ENCODE measurements at regions not wholly inside any gene's neighbourhood (a gene's known extent, or its start where the extent isn't known, plus 50 kb on each side); places are given as distances from the start of the nearest gene placed in this dataset.

DNA sequence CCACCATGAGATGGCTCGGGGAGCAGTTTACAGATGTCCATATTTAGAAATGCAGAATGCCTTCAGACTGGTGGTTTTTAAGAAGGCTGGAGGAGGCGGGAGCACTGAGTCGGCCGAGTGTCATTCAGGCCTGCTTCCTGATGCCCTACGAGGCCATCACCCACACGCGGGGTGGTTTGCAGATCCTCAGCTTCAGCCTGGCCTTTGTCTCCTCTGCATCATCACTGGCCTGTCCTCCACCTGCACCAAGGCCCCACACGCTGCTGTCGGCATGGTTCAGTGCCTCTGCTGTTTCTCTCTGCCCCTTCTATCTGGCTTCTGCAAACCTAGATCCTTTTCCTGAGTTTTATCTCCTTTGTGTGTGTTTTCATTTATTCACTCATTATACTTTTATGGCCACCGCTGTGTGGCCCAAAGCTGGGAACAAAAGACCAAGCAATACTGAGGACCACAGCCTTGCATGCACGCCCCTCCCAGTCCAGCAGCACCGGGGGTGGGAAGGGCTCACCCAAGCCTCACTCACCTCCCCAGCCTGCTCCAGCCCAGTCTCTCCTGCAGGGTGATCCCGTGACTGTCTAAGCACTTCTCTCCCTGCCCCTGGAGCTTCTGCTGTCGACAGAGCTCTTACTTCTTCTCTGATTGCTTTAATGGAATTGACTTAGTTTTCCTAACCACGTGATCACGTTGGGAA, 240.8 kb downstream of the TEX29 start:
- Mint-ChIP-seq H3K27ac (ENCODE audit: unreplicated experiment) (no peak overlapping the region), H3K9me3 (ENCODE audit: unreplicated experiment) (no peaks in the 10 kb centered on the region), H3K36me3 (ENCODE audit: unreplicated experiment) (peaks cover 3% of the 10 kb centered on the region), H3K27me3 (ENCODE audit: unreplicated experiment) (peaks cover 8% of the 10 kb centered on the region), H3K4me1 (ENCODE audit: low read depth, unreplicated experiment) (peaks cover 2% of the 10 kb centered on the region), H3K4me3 (ENCODE audit: unreplicated experiment) (no peak overlapping the region)
- DNase-seq = no peak
- TF ChIP-seq, protein P1, sequence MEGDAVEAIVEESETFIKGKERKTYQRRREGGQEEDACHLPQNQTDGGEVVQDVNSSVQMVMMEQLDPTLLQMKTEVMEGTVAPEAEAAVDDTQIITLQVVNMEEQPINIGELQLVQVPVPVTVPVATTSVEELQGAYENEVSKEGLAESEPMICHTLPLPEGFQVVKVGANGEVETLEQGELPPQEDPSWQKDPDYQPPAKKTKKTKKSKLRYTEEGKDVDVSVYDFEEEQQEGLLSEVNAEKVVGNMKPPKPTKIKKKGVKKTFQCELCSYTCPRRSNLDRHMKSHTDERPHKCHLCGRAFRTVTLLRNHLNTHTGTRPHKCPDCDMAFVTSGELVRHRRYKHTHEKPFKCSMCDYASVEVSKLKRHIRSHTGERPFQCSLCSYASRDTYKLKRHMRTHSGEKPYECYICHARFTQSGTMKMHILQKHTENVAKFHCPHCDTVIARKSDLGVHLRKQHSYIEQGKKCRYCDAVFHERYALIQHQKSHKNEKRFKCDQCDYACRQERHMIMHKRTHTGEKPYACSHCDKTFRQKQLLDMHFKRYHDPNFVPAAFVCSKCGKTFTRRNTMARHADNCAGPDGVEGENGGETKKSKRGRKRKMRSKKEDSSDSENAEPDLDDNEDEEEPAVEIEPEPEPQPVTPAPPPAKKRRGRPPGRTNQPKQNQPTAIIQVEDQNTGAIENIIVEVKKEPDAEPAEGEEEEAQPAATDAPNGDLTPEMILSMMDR (IDR thresholded peaks at IDR 0.05; ENCODE audit: partially characterized antibody, unreplicated experiment) = no peak

DNA sequence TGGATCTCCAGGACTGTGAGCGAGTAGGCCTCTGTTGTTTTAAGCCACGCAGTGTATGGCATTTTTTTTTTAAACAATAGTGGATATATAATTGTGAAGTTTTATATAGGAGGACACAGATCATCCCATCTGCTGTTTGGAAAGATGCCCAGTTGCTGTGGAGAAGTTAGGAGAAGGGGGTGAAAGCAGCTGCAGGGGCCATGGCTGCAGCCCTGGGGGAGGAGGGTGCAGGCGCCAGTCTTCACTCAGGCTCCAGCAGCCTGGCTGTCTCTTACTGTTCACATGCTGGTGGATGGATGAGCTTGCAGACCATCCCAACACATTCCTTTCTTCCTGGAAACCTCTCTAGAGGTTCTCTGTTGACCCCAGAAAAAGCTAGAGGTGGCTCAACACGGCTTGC, 242.3 kb downstream of the TEX29 start:
- Mint-ChIP-seq H3K27ac (ENCODE audit: unreplicated experiment) (no peak overlapping the region), H3K4me1 (ENCODE audit: low read depth, unreplicated experiment) (peaks cover 2% of the 10 kb centered on the region), H3K4me3 (ENCODE audit: unreplicated experiment) (no peak overlapping the region), H3K36me3 (ENCODE audit: unreplicated experiment) (peaks cover 8% of the 10 kb centered on the region), H3K9me3 (ENCODE audit: unreplicated experiment) (no peaks in the 10 kb centered on the region), H3K27me3 (ENCODE audit: unreplicated experiment) (peaks cover 9% of the 10 kb centered on the region)
- no peak for DNase-seq
- TF ChIP-seq, protein P1 (IDR thresholded peaks at IDR 0.05; ENCODE audit: partially characterized antibody, unreplicated experiment) = no peak

DNA sequence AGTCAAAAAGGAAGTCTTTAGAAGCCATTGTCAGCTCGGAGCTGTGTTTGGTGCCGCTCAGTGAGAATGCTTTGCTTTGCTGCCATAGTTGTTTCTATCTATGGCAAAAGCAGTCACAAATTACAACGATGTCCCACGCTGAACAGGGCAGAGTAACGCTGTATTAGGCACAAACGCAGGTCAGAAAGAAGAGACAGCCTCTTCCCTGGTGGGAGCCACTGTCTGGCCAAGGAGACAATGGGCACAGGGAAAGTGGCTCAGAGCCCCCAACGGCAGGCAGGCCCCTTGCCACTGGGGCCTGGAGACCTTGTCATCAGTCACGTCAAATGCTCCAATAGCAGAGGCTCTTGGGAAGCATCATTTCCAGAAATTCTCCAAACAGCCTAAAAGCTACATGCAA, 244.2 kb downstream of the TEX29 start:
- no peak for DNase-seq
- TF ChIP-seq, protein P1 (IDR thresholded peaks at IDR 0.05; ENCODE audit: partially characterized antibody, unreplicated experiment) = no peak
- Mint-ChIP-seq H3K9me3 (ENCODE audit: unreplicated experiment) (no peaks in the 10 kb centered on the region), H3K4me3 (ENCODE audit: unreplicated experiment) (no peak overlapping the region), H3K4me1 (ENCODE audit: low read depth, unreplicated experiment) (peaks cover 2% of the 10 kb centered on the region), H3K27me3 (ENCODE audit: unreplicated experiment) (peaks cover 9% of the 10 kb centered on the region), H3K27ac (ENCODE audit: unreplicated experiment) (no peak overlapping the region), H3K36me3 (ENCODE audit: unreplicated experiment) (peaks cover 15% of the 10 kb centered on the region)

DNA sequence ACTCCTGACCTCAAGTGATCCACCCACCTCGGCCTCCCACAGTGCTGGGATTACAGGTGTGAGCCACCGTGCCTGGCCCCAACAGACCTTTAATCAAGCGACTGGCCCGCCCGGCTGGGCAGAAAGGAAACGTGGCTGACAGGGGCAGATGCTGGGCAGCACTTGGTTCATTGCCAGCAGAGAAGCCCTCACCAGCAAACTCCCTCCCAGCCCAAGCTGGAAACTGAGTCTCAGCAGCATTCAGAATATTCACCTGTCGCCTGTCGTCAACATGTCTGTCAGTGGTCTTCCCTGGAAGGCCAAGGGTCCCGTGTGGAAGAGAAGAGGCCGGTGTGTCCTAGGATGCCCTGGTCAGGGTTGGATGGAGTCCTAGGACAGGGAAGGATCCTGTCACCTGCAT, 245.0 kb downstream of the TEX29 start:
- peaks cover 9% of the 10 kb centered on the region for H3K27me3 Mint-ChIP-seq (ENCODE audit: unreplicated experiment)
- H3K9me3 Mint-ChIP-seq (ENCODE audit: unreplicated experiment) = no peaks in the 10 kb centered on the region
- TF ChIP-seq, protein P1 (IDR thresholded peaks at IDR 0.05; ENCODE audit: partially characterized antibody, unreplicated experiment) = no peak
- peaks cover 15% of the 10 kb centered on the region for H3K36me3 Mint-ChIP-seq (ENCODE audit: unreplicated experiment)
- no peak for DNase-seq
- H3K27ac Mint-ChIP-seq (ENCODE audit: unreplicated experiment) = no peak overlapping the region
- H3K4me3 Mint-ChIP-seq (ENCODE audit: unreplicated experiment) = no peak overlapping the region
- peaks cover 2% of the 10 kb centered on the region for H3K4me1 Mint-ChIP-seq (ENCODE audit: low read depth, unreplicated experiment)

DNA sequence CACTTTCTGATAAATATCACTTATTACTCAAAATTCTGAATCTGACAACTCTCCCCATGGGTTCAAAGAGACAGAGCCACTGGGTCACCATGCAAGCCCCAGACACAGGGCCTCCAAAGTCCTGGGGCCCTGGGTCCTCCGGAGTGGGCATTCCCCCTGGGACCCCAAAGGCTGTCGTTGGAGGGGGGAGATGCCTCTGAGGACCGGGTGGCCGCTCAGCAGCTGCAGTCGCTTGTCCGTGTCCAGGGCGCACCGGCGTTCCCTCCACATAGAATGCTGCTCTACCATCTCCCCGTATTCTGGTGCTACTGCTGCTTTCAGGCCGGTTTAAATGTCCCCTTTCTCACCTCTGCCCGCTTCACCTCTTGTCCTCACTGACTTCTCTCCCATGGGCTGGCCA, 246.1 kb downstream of the TEX29 start:
- Mint-ChIP-seq H3K4me3 (ENCODE audit: unreplicated experiment) (no peak overlapping the region), H3K27me3 (ENCODE audit: unreplicated experiment) (peaks cover 9% of the 10 kb centered on the region), H3K4me1 (ENCODE audit: low read depth, unreplicated experiment) (peaks cover under 1% of the 10 kb centered on the region), H3K9me3 (ENCODE audit: unreplicated experiment) (peaks cover under 1% of the 10 kb centered on the region), H3K27ac (ENCODE audit: unreplicated experiment) (no peak overlapping the region), H3K36me3 (ENCODE audit: unreplicated experiment) (peaks cover 15% of the 10 kb centered on the region)
- no peak for DNase-seq
- TF ChIP-seq, protein P1 (IDR thresholded peaks at IDR 0.05; ENCODE audit: partially characterized antibody, unreplicated experiment) = no peak

Measured in glutamatergic neuron (in vitro differentiated cells).